Endodermal cell (in vitro differentiated cells): ENCODE measurements at regions not wholly inside any gene's neighbourhood (a gene's known extent, or its start where the extent isn't known, plus 50 kb on each side); places are given as distances from the start of the nearest gene placed in this dataset.
"Not testable (repeated sequence)": the region's sequence is repeated elsewhere in the genome, so short reads cannot be mapped to it uniquely, and the experiment has no call there.

Experiments
- DNase-seq: peaks from one replicate; pipeline ENCODE4 v3.0.0-alpha.2; 2017
- H3K27ac ChIP-seq: 2 replicates; pipeline ENCODE4 v1.5.1; 2013; ENCODE audit warnings: mild to moderate bottlenecking, low read depth, low read length, moderate library complexity
- H3K27me3 ChIP-seq: 2 replicates; pipeline ENCODE4 v1.6.1; 2013; ENCODE audit warnings: mild to moderate bottlenecking, low read length, moderate library complexity; ENCODE audit not compliant: insufficient read depth, control insufficient read depth, poor library complexity, severe bottlenecking
- H3K36me3 ChIP-seq: 2 replicates; pipeline ENCODE4 v1.7.0; 2013; ENCODE audit warnings: mild to moderate bottlenecking, low read length, moderate library complexity; ENCODE audit not compliant: control insufficient read depth, insufficient read depth
- H3K4me1 ChIP-seq: one replicate; pipeline ENCODE4 v1.7.0; 2013; ENCODE audit warnings: low read length; ENCODE audit not compliant: control insufficient read depth, insufficient read depth
- H3K4me3 ChIP-seq: 2 replicates; pipeline ENCODE4 v1.5.1; 2013; ENCODE audit warnings: mild to moderate bottlenecking, low read length, moderate library complexity
- H3K9ac ChIP-seq: 2 replicates; pipeline ENCODE4 v1.6.1; 2013; ENCODE audit warnings: mild to moderate bottlenecking, low read length, moderate library complexity; ENCODE audit not compliant: poor library complexity, severe bottlenecking; ENCODE audit errors: extremely low read depth
- H3K9me3 ChIP-seq: 2 replicates; pipeline ENCODE4 v1.6.1; 2013; ENCODE audit warnings: mild to moderate bottlenecking, low read length, moderate library complexity; ENCODE audit not compliant: control insufficient read depth
- H3K27ac Mint-ChIP-seq: 2 replicates; pipeline ENCODE4 v1.8.0; 2020; ENCODE audit warnings: mixed read lengths
- H3K27me3 Mint-ChIP-seq: 2 replicates; pipeline ENCODE4 v1.8.0; 2021; ENCODE audit warnings: mild to moderate bottlenecking, mixed read lengths; ENCODE audit not compliant: insufficient read depth
- H3K36me3 Mint-ChIP-seq: 2 replicates; pipeline ENCODE4 v1.8.0; 2020; ENCODE audit warnings: low read depth, mixed read lengths
- H3K4me1 Mint-ChIP-seq: 2 replicates; pipeline ENCODE4 v1.8.0; 2020; ENCODE audit warnings: mixed read lengths
- H3K4me3 Mint-ChIP-seq: 2 replicates; pipeline ENCODE4 v1.8.0; 2020; ENCODE audit warnings: mild to moderate bottlenecking, moderate library complexity, mixed read lengths
- H3K9me3 Mint-ChIP-seq: 2 replicates; pipeline ENCODE4 v1.8.0; 2020; ENCODE audit warnings: mild to moderate bottlenecking, mixed read lengths
- WGBS, 2 experiments: methylation state at CpG; one replicate each; pipeline versions ENCODE4 v1.1.5 to v1.1.7; 2013; ENCODE audit warnings: missing lambda C conversion rate in 2 of 2, mixed read lengths in 1 of 2; ENCODE audit not compliant: insufficient coverage in 1 of 2, insufficient read length in 1 of 2; 5-methylcytosine and 5-hydroxymethylcytosine counted together
- TF ChIP-seq, protein P1 (sequence below): fragments of 200-600 bp; sonication (generic); conservative IDR thresholded peaks from 2 replicates; pipeline ENCODE4 v1.5.0; 2021; ENCODE audit warnings: antibody characterized with exemption, mild to moderate bottlenecking

DNA sequence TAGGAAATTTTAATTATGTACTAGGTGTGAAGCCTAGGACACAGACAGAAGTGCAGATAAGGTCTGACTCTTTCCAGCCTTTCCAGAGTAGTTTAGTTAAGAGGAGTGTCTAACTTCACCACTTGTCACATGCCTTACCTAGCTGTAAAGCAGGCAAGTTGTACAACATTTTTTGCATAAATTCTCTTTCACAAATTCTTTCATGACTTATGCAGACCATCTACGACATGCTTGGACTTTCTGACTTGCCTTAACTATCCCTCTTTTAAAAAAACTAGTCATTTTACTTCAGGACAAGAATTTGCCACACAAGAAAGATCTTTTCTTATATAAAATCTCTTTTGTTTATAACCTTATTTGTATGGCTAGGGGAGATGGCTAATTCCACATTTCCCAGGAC is 1273.6 kb upstream of the SLC39A10 start:
- no peak for DNase-seq
- H3K27ac Mint-ChIP-seq, result no peak overlapping the region
- H3K4me1 Mint-ChIP-seq, result no peaks in the 10 kb centered on the region
- no peaks in the 10 kb centered on the region for H3K27me3 ChIP-seq
- 30 to 47% methylated on average over 1 of the region's 1 CpG for WGBS, 2 experiments
- TF ChIP-seq, protein P1, sequence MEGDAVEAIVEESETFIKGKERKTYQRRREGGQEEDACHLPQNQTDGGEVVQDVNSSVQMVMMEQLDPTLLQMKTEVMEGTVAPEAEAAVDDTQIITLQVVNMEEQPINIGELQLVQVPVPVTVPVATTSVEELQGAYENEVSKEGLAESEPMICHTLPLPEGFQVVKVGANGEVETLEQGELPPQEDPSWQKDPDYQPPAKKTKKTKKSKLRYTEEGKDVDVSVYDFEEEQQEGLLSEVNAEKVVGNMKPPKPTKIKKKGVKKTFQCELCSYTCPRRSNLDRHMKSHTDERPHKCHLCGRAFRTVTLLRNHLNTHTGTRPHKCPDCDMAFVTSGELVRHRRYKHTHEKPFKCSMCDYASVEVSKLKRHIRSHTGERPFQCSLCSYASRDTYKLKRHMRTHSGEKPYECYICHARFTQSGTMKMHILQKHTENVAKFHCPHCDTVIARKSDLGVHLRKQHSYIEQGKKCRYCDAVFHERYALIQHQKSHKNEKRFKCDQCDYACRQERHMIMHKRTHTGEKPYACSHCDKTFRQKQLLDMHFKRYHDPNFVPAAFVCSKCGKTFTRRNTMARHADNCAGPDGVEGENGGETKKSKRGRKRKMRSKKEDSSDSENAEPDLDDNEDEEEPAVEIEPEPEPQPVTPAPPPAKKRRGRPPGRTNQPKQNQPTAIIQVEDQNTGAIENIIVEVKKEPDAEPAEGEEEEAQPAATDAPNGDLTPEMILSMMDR, result no peak
- H3K27ac ChIP-seq, result no peak overlapping the region
- no peak overlapping the region for H3K4me3 Mint-ChIP-seq
- peaks cover 51% of the 10 kb centered on the region for H3K9me3 ChIP-seq
- H3K4me3 ChIP-seq, result no peak overlapping the region
- H3K27me3 Mint-ChIP-seq, result no peaks in the 10 kb centered on the region
- no peaks in the 10 kb centered on the region for H3K36me3 Mint-ChIP-seq
- no peaks in the 10 kb centered on the region for H3K4me1 ChIP-seq
- H3K36me3 ChIP-seq, result no peaks in the 10 kb centered on the region
- peaks cover 53% of the 10 kb centered on the region for H3K9me3 Mint-ChIP-seq
- H3K9ac ChIP-seq, result no peak overlapping the region

DNA sequence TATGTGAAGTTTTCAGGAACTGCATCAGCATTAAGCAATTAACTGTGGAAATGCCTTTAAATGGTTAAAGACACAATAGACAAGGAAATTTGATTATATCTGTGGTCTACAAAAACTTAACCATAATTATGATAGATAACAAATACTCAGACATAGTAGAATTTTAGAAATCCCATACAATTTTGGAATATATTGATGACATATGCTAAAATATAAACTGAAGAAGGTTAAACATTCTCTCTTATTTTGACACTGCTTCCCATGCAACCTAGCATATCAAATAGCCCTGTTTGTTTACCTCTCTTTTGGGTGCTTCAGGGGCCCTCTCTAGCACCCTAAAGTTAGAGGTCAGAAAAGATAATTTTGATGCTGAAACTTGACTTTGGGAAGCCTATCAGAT is 1274.8 kb upstream of the SLC39A10 start:
- Mint-ChIP-seq H3K27ac (no peak overlapping the region), H3K4me1 (no peaks in the 10 kb centered on the region), H3K4me3 (no peak overlapping the region), H3K36me3 (no peaks in the 10 kb centered on the region), H3K27me3 (no peaks in the 10 kb centered on the region), H3K9me3 (peaks cover 51% of the 10 kb centered on the region)
- TF ChIP-seq, protein P1, result no peak
- Histone ChIP-seq H3K4me3 (no peak overlapping the region), H3K36me3 (no peaks in the 10 kb centered on the region), H3K27me3 (no peaks in the 10 kb centered on the region), H3K4me1 (no peaks in the 10 kb centered on the region), H3K9me3 (peaks cover 51% of the 10 kb centered on the region), H3K9ac (no peak overlapping the region), H3K27ac (no peak overlapping the region)
- no peak for DNase-seq

DNA sequence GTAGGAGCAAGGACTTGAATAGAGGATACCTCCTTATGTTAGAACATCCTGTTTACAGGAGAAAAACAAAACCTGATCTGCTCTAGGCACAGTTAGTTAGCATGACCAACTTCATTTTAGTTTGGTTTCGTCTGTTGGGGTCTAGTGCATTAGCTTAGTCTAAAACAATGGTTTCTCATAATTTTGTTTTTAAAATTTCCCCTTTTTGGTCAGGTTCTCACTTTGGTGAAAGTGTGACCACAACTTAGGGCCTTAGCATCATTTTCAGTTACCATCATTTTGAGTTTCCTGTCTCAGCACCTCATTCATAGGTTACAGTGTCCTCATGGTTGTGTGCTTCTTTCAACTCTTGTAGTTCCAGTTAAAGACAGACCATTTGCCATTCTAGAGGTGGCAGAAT is 1277.0 kb upstream of the SLC39A10 start:
- WGBS, 2 experiments, result 100% methylated on average over 1 of the region's 1 CpG
- Mint-ChIP-seq H3K4me3 (no peak overlapping the region), H3K9me3 (peaks cover 52% of the 10 kb centered on the region), H3K27ac (no peak overlapping the region), H3K27me3 (no peaks in the 10 kb centered on the region), H3K4me1 (no peaks in the 10 kb centered on the region), H3K36me3 (no peaks in the 10 kb centered on the region)
- Histone ChIP-seq H3K9ac (no peak overlapping the region), H3K36me3 (no peaks in the 10 kb centered on the region), H3K27me3 (no peaks in the 10 kb centered on the region), H3K27ac (no peak overlapping the region), H3K9me3 (peaks cover 37% of the 10 kb centered on the region), H3K4me1 (no peaks in the 10 kb centered on the region), H3K4me3 (no peak overlapping the region)
- no peak for DNase-seq
- TF ChIP-seq, protein P1, result no peak

- not testable (repeated sequence) for H3K27me3 Mint-ChIP-seq, H3K4me3 ChIP-seq, H3K4me1 Mint-ChIP-seq, H3K36me3 Mint-ChIP-seq, H3K4me1 ChIP-seq, H3K36me3 ChIP-seq, H3K27ac ChIP-seq, H3K9ac ChIP-seq, H3K9me3 ChIP-seq, H3K27me3 ChIP-seq, H3K27ac Mint-ChIP-seq, H3K4me3 Mint-ChIP-seq
- DNase-seq, result peak; percentile 26
- peaks cover 25% of the 10 kb centered on the region for H3K9me3 Mint-ChIP-seq
- WGBS, 2 experiments, result 75 to 91% methylated on average over 3 of the region's 3 CpGs
Observed at GRCh38 chr2:194367390-194367789, 1289.6 kb upstream of the SLC39A10 start.
